Amygdala (tissue), 56 donors: ENCODE measurements at regions not wholly inside any gene's neighbourhood (a gene's known extent, or its start where the extent isn't known, plus 50 kb on each side); places are given as distances from the start of the nearest gene placed in this dataset.
A peak's percentile ranks its signal among the peaks of the same experiment; 100 is the strongest.
"Not testable (repeated sequence)": the region's sequence is repeated elsewhere in the genome, so short reads cannot be mapped to it uniquely, and the experiment has no call there.

Experiments used
- DNase-seq, 56 donors: peaks; one replicate each; lab custom pipeline; 2025; lab: John Stamatoyannopoulos, UW

- no peak for DNase-seq
Measured at GRCh38 chrX:112961981-112962380, 121.3 kb upstream of the AMOT start.

- DNase-seq = no peak
Measured at GRCh38 chrX:112947981-112948615, 107.5 kb upstream of the AMOT start.

- no peak for DNase-seq
Measured at GRCh38 chrX:112946227-112946626, 105.6 kb upstream of the AMOT start.

GRCh38 chrX:112945826-112946225 lies 105.2 kb upstream of the AMOT start:
- DNase-seq = no peak

- DNase-seq = no peak
Measured at GRCh38 chrX:112941209-112941837, 100.7 kb upstream of the AMOT start.

GRCh38 chrX:112935029-112935428 lies 94.4 kb upstream of the AMOT start:
- no peak for DNase-seq

- no peak for DNase-seq
Measured at GRCh38 chrX:112931900-112932299, 91.3 kb upstream of the AMOT start.

- DNase-seq = no peak
Measured at GRCh38 chrX:112931478-112931877, 90.8 kb upstream of the AMOT start.

GRCh38 chrX:112923381-112923780 lies 82.8 kb upstream of the AMOT start:
- DNase-seq = not testable (repeated sequence)

GRCh38 chrX:112913807-112914206 lies 73.2 kb upstream of the AMOT start:
- DNase-seq = no peak

GRCh38 chrX:112910418-112910817 lies 69.8 kb upstream of the AMOT start:
- DNase-seq = no peak

- peak in 1 of 56 donors; percentile 0 for DNase-seq
Measured at GRCh38 chrX:112901869-112902725, 61.5 kb upstream of the AMOT start.

- DNase-seq = no peak
Measured at GRCh38 chrX:112896051-112896450, 55.4 kb upstream of the AMOT start.
